ENCODE measurements at regions not wholly inside any gene's neighbourhood (a gene's known extent, or its start where the extent isn't known, plus 50 kb on each side); places are given as distances from the start of the nearest gene placed in this dataset.

GRCh38 chr3:117454254-117454653, 744.7 kb downstream of the TUSC7 start:
- no peaks in the 10 kb centered on the region for H3F3A ChIP-seq (replicated peaks; ENCODE audit: low read depth)
- no peaks in the 10 kb centered on the region for H3K79me2 ChIP-seq (replicated peaks; ENCODE audit: insufficient read depth)
- TF ChIP-seq REST (IDR thresholded peaks at IDR 0.05; ENCODE audit: unreplicated experiment): no peak
- TF ChIP-seq ZNF462 (CRISPR knock-in tag; IDR thresholded peaks at IDR 0.05): no peak
- peak in 1 of 2 experiments; percentile 27; a peak in 2 of 4 replicates for TF ChIP-seq CTCF (conservative IDR thresholded peaks at IDR 0.05; ENCODE audit: low read depth in 2 of 2)
- TF ChIP-seq NANOG (IDR thresholded peaks at IDR 0.05; ENCODE audit: borderline replicate concordance): no peak
- no peak for TF ChIP-seq EZH2phosphoT487 (IDR thresholded peaks at IDR 0.05; ENCODE audit: unreplicated experiment)
- TF ChIP-seq CREB1 (CRISPR knock-in tag; IDR thresholded peaks at IDR 0.05; ENCODE audit: low read depth): no peak
- no peak for TF ChIP-seq POLR2AphosphoS5 (IDR thresholded peaks at IDR 0.05; ENCODE audit: low read depth)
- TF ChIP-seq EZH2 (IDR thresholded peaks at IDR 0.05; ENCODE audit: low read depth, unreplicated experiment): no peak
- no peaks in the 10 kb centered on the region for H3K4me1 ChIP-seq (ENCODE audit: insufficient read depth)
- ATAC-seq (peak; percentile 50; the same call in 2 of the 3 replicates), DNase-seq (ENCODE audit: low spot score) (peak; percentile 22)
- Mint-ChIP-seq H3K36me3 (ENCODE audit: low read depth) (no peaks in the 10 kb centered on the region), H3K4me1 (no peaks in the 10 kb centered on the region), H3K9me3 (no peaks in the 10 kb centered on the region), H3K4me3 (no peak overlapping the region), H3K27ac (no peak overlapping the region), H3K27me3 (ENCODE audit: insufficient read depth, low read depth, poor library complexity) (no peaks in the 10 kb centered on the region)
- no peak overlapping the region for H2AFZ ChIP-seq
- H3K27ac ChIP-seq (ENCODE audit: low read depth): no peak overlapping the region
- H3K4me3 ChIP-seq: no peak overlapping the region
- H3K9me2 ChIP-seq (ENCODE audit: insufficient read depth): no peaks in the 10 kb centered on the region
- no peaks in the 10 kb centered on the region for H3K36me3 ChIP-seq (ENCODE audit: insufficient read depth)
- H3K4me2 ChIP-seq: no peak overlapping the region
- H4K20me1 ChIP-seq (replicated peaks; ENCODE audit: insufficient read depth): no peaks in the 10 kb centered on the region
- H3K27me3 ChIP-seq (ENCODE audit: insufficient read depth): no peaks in the 10 kb centered on the region

All from GM23338 (cell line).